ENCODE measurements at regions not wholly inside any gene's neighbourhood (a gene's known extent, or its start where the extent isn't known, plus 50 kb on each side); places are given as distances from the start of the nearest gene placed in this dataset.
"Not testable (repeated sequence)": the region's sequence is repeated elsewhere in the genome, so short reads cannot be mapped to it uniquely, and the experiment has no call there.

GRCh38 chr3:154919226-154919625 lies 160.9 kb upstream of the MME start:
- FAIRE-seq (no peak), DNase-seq (ENCODE audit: low spot score in 2 of 2) (no peak)

- FAIRE-seq: no peak
- no peak for DNase-seq (ENCODE audit: low spot score in 2 of 2)
Measured at GRCh38 chr3:154904328-154904727, 175.8 kb upstream of the MME start.

DNA sequence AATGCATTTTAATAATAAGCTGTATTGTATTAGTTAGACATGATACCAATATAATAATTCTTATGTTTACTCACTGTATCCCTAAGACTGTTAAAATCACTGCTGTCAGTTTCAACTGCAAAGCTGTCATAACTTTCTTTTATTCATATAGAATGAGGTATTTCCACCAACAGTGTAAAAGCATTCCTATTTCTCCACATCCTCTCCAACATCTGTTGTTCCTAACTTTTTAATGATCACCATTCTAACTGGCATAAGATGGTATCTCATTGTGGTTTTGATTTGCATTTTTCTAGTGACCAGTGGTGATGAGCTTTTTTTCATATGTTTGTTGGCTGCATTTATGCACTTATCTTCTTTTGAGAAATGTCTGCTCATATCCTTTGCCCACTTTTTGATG lies 177.6 kb upstream of the MME start:
- DNase-seq (ENCODE audit: low spot score in 2 of 2); FAIRE-seq: not testable (repeated sequence)

DNA sequence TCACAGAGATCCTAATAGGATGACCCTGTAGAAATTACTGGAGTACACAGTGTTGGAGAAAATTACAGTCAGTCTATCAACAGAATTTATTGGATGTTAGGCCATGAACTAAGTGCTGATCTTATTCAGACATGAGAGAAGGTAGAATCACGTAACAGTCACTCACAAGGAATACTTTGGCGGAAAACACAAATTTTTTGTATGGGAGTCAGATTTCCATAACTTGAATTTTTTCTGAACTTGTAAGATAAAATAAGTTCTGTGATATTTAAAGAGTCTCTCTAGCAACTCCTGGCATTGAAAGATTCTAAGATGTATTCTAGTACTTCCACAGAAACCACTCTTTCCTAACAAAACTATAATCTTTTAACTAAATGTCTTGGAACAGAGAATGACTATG lies 178.8 kb upstream of the MME start:
- DNase-seq (ENCODE audit: low spot score in 2 of 2) (no peak), FAIRE-seq (no peak)

GRCh38 chr3:154900816-154901215 lies 179.3 kb upstream of the MME start:
- no peak for FAIRE-seq
- DNase-seq (ENCODE audit: low spot score in 2 of 2): no peak

GRCh38 chr3:154898916-154899315 lies 181.2 kb upstream of the MME start:
- DNase-seq (ENCODE audit: low spot score in 2 of 2): no peak
- FAIRE-seq: no peak

GRCh38 chr3:154898443-154898842 lies 181.7 kb upstream of the MME start:
- FAIRE-seq: no peak
- no peak for DNase-seq (ENCODE audit: low spot score in 2 of 2)

GRCh38 chr3:154893813-154894212 lies 186.3 kb upstream of the MME start:
- no peak for DNase-seq (ENCODE audit: low spot score in 2 of 2)
- FAIRE-seq: no peak

- no peak for FAIRE-seq
- DNase-seq (ENCODE audit: low spot score in 2 of 2): no peak
Measured at GRCh38 chr3:154889227-154889634, 190.9 kb upstream of the MME start.

GRCh38 chr3:154887869-154888268 lies 192.2 kb upstream of the MME start:
- FAIRE-seq: no peak
- no peak for DNase-seq (ENCODE audit: low spot score in 2 of 2)

DNA sequence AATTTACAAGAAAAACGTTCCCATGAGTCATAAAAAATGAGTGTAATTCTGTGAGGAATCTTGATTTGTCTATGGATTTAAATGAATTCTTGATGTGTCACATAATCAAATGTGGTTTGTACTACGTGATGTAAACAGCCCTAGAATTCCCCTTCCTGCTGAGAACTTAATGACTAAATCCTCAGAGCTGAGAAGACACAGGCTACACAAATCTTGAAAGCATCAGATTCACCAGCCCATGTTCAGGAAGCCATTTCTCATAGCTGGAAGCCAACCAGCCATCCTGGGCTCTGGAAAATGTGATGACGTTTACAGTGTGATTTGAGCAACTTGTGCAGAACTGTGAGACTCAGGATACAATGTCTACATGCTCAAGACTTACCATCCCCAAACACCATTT lies 193.7 kb upstream of the MME start:
- DNase-seq (ENCODE audit: low spot score in 2 of 2) (no peak), FAIRE-seq (no peak)

- DNase-seq (ENCODE audit: low spot score in 2 of 2) (no peak), FAIRE-seq (no peak)
Measured at GRCh38 chr3:154885418-154885817, 194.7 kb upstream of the MME start.

GRCh38 chr3:154884952-154885351 lies 195.2 kb upstream of the MME start:
- no peak for FAIRE-seq
- DNase-seq (ENCODE audit: low spot score in 2 of 2): no peak

DNA sequence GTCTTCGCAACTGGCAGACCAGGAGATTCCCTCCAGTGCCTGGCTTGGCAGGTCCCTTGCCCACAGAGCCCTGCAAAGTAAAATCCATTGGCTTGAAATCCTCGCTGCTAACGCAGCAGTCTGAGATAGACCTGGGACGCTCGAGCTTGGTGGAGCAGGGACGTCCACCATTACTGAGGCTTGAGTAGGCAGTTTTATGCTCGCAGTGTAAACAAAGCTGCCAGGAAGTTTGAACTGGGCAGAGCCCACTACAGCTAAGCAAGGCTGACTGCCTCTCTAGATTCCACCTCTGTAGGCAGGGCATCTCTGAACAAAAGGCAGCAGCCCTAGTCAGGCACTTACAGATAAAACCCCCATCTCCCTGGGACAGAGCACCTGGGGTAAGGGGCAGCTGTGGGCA lies 205.0 kb upstream of the MME start:
- FAIRE-seq (no peak), DNase-seq (ENCODE audit: low spot score in 2 of 2) (no peak)

- FAIRE-seq (no peak), DNase-seq (ENCODE audit: low spot score in 2 of 2) (no peak)
Measured at GRCh38 chr3:154872696-154873095, 207.4 kb upstream of the MME start.

DNA sequence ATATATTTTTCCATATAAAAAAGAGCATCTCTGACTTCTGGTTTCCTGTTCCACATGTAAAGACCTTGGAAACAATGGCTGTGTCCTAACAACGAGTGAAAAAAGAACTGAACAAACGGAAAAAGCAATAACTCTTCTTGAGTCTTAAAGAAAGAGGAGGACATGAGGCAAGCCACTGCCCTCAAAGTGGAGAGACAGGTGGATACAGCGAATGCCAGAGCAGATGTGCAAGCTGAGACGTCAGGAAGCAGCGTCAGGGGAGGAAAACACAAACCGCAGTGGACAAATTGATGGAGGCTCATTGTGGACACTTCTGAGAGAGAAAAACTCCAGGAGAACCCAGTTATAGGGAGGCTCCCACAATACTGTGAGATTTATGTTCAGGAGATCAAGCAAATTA lies 208.0 kb upstream of the MME start:
- FAIRE-seq (no peak), DNase-seq (ENCODE audit: low spot score in 2 of 2) (no peak)

- FAIRE-seq (no peak), DNase-seq (ENCODE audit: low spot score in 2 of 2) (no peak)
Measured at GRCh38 chr3:154864947-154865346, 215.2 kb upstream of the MME start.

- no peak for DNase-seq (ENCODE audit: low spot score in 2 of 2)
- FAIRE-seq: no peak
Measured at GRCh38 chr3:154862265-154862664, 217.9 kb upstream of the MME start.

- FAIRE-seq; DNase-seq (ENCODE audit: low spot score in 2 of 2): not testable (repeated sequence)
Measured at GRCh38 chr3:154852998-154853397, 227.1 kb upstream of the MME start.

DNA sequence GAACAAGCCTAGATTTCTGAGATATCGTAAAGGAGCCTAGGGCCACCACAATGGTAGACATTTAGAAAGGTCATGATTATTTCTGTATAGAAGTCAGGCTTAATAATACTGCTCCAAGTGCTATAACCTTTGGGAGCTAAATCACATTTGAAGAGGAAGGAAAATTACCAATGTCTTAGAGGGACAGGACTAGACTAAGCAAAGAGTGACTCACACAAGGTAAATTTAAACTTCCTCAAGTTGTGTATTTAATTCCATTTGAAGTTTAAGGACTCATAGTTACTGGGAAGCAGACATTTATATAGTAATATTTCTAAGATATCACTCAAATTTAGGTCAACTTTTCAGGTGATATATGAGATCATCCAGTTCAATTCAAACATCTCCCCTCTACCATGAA lies 227.6 kb upstream of the MME start:
- no peak for FAIRE-seq
- no peak for DNase-seq (ENCODE audit: low spot score in 2 of 2)

GRCh38 chr3:154851644-154852043 lies 228.5 kb upstream of the MME start:
- no peak for FAIRE-seq
- no peak for DNase-seq (ENCODE audit: low spot score in 2 of 2)

DNA sequence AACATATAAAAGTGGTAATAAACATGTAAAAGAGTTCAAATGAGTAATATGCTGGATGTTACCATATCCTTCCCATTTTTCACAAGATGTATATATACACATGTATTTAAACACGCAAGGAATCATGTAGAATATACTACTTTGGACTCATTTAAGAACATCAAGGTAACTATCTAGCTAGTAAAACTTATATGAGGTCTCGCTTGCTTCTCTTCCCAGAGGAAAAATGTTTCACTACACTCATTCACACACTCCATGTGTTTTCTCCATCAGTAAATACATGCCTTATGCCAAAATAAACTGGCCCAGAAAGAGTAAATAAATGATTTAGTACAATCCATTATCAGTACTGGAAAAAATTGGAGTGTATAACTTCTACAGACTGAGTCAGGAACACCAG lies 229.2 kb upstream of the MME start:
- FAIRE-seq: no peak

GRCh38 chr3:154849408-154849807 lies 230.7 kb upstream of the MME start:
- no peak for DNase-seq (ENCODE audit: low spot score in 2 of 2)
- FAIRE-seq: no peak

More for the DNA sequence above, 229.2 kb upstream of the MME start:
- no peak for DNase-seq (ENCODE audit: low spot score in 2 of 2)

DNA sequence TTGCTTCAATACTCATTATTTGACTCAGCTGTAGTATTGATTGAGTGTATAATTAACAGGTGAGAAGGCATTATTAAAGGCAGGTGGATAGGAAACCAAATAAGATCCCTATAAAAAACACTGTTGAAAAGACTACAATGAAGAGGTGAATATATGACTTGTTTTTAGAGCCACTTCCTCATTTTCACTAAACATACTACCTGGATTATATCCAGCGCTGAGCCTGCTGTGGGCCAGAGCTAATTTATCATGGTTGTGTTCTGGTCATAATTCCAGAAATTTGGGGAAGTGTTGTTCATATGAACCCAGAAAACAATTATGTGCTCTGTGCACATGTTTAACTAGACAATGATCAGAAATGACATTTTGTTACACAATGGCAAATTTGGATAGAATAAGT lies 235.3 kb upstream of the MME start:
- DNase-seq (ENCODE audit: low spot score in 2 of 2) (no peak), FAIRE-seq (no peak)
